HG03196 (cell line): ENCODE measurements at regions not wholly inside any gene's neighbourhood (a gene's known extent, or its start where the extent isn't known, plus 50 kb on each side); places are given as distances from the start of the nearest gene placed in this dataset.
"Not testable (repeated sequence)": the region's sequence is repeated elsewhere in the genome, so short reads cannot be mapped to it uniquely, and the experiment has no call there.

ENCODE experiments used
- ATAC-seq: cut with Tn5 transposase; IDR thresholded peaks from one replicate; pipeline ENCODE4 v1.9.1; 2021; ENCODE audit not compliant: unreplicated experiment

DNA sequence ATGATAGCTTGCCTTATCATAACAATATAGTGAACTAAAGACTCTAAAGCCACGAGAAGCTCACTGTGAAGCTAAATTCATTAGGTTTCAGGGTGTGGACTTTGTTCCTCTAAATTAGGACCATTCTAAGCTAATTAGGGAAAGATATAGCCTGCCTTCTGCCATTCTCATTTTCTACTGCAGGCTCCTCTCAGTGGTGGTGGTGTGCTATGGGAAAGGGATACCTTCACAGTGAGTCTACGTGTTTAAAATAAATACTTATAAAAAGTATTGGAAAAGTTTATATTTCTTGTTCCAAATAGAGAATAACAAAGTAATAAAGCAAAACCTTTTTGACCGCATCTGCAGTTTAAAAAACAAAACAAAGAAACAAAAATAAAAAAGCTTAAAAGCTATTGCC lies 327.7 kb downstream of the PAPSS1 start:
- no peak for ATAC-seq

- no peak for ATAC-seq
These were observed 328.4 kb downstream of the PAPSS1 start for GRCh38 chr4:107391630-107392028.

DNA sequence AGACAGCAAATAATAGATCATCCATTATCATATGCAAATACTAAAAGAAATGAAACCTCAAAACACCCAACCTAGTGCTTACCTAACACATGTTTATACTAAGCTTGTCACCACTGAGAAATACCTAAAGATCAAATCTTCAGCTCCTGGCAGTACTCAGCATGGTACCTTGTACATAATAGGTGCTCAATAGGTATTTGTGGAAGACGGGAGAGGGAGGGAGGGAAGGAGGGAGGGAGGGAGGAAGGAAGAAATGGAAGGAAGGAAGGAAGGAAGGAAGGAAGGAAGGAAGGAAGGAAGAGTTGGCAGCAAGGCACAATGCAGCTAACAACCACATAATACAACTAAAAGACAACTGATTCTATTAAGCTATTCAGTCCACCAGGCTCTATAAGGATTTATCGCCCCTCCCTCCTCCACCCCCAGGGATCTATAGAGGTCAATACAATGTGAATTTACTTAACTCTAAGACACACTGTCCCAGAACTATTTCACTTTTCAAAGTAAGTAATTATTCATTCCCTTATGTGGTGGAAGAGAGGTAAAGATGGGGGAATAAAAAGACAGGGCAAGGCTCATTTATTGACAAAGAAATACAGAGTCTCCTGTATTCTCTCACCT lies 328.9 kb downstream of the PAPSS1 start:
- no peak for ATAC-seq

DNA sequence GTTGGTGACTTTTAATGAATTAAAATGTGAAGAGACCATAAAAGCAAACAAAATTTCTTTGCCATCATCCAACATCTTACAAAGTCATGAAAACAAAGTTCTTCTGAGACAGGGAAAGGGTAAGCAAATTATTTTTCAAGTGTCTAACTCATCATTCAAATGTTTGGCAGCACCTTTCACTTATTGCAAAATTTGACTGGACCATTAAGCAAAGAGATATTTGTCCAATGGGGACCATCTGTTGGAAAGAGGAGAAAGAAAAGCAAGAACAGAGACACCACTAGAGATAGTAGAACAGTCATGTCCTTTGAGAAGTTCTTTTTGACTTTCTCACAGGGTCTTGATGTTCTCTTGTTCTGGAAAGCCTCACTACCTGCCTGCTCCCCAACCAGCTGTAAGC lies 330.1 kb downstream of the PAPSS1 start:
- ATAC-seq: no peak

GRCh38 chr4:107388736-107389274 lies 331.2 kb downstream of the PAPSS1 start:
- ATAC-seq: no peak

DNA sequence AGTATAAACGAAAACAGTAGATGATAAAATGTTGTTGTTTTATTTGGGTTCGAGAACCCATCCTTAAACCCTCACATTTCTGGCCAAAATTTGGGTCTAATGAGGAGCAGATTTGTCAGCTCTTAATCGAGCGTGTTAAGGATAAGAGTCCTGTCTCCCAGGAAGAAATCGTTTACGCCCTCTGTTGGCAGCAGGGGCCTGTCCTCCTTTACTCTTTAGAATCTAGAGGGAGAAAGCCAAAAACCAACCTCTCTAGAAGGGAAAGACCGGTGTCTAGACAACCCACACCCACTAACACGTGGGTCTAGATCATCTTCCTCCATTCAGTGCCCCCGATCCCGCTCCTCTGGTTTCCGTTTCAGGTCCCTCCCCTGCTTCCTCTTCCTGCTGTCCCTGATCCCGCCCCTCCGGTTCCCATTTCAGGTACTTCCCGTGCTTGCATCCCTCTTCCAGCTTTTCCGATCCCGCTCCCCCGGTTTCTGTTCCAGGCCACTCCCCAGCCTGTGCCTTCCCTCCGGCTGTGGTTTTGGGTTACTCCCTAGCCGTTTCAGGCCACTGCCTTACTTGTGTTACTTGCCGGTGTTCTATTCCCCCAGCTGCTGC lies 339.1 kb downstream of the PAPSS1 start:
- ATAC-seq: no peak

DNA sequence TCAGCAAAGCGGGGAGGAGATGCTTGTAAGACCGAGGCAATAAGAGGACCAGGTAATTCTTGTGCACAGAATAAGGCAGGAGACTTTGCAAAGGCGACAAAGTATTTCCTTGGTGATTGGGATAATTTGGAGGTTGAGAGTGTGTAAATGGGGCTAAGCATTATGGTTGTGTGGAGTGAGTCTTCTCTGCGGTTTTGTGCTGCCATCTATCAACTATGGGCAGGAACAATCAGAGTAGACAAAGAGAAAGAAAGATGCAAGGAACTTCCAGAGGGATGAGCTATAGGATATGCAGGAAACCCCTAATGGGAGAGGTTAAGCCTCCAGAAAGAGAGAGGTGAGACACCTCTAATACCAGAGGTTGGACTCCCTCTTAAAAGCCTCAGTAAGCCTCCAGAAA lies 339.8 kb downstream of the PAPSS1 start:
- ATAC-seq: no peak

- no peak for ATAC-seq
These were observed 340.8 kb downstream of the PAPSS1 start for GRCh38 chr4:107379054-107379869.

GRCh38 chr4:107376293-107376692 lies 340.2 kb upstream of the DKK2 start:
- ATAC-seq: no peak

DNA sequence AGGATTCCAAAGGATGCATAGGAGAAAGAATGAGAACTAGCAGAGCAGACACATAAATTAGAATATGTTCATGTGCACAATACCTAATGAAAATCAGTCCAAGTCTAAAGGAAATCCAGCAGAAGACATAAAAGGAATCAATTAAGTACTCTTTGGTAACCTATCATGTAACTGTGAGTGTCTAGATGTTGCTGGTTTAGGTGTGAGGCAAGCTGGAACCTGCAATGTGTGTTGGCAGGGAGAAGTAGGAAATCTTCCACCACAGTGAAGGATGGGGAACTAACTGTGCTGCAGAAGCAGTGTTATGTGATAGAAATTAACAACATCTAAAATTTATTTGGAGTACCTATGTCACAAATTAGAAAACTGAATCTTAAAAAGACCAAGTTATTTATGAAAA lies 330.8 kb upstream of the DKK2 start:
- no peak for ATAC-seq

- no peak for ATAC-seq
These were observed 330.1 kb upstream of the DKK2 start for GRCh38 chr4:107366016-107366735.

DNA sequence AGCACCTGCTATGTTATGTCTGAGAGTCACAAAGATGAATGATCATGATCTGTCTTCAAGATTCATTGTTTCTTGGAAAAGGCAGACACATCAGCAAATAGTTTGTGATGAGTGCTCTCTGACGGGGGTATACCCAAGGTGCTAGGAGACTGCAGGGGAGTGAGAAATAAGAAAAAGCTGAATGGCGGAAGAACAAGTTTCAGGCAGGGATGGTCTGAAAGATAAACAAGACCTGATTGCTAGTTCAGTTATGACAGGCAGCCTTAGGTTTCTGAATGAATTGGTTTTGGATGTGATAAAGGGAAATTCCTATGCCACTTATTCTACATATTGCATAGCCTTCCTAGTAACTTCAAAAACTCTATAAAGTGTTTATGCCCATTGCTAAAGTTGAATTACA lies 327.0 kb upstream of the DKK2 start:
- ATAC-seq: no peak

- no peak for ATAC-seq
These were observed 323.1 kb upstream of the DKK2 start for GRCh38 chr4:107359208-107359607.

DNA sequence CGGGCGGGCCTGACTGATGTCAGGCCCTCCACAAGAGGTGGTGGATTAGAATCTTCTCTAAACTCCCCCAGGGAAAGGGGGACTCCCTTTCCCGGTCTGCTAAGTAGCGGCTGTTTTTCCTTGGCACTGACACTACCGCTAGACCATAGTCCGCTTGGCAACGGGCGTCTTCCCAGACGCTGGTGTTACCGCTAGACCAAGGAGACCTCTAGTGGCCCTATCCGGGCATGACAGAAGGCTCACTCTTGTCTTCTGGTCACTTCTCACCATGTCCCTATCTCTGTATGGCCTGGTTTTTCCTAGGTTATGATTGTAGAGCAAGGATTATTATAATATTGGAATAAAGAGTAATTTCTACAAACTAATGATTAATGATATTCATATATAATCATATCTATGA lies 318.2 kb upstream of the DKK2 start:
- not testable (repeated sequence) for ATAC-seq

GRCh38 chr4:107351196-107351595 lies 315.1 kb upstream of the DKK2 start:
- no peak for ATAC-seq

- no peak for ATAC-seq
These were observed 313.6 kb upstream of the DKK2 start for GRCh38 chr4:107349732-107350131.

DNA sequence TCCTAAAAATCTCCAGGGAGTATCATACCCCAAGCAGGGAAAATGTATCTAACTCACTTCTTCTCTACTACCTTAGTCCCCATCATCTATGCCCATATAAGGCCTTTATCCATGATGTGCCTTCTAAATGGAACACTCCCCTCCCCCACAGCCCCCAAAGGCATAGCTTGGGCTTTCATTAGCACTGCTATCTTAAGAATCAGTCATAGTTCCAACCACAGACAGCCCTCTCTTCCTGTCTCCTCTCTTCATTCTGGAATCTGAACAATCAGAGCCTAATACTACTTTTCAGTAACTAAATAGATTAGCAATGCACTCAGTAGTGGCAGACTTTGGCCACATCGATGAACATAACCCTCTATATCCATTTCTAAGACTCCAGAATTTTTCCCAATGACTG lies 313.2 kb upstream of the DKK2 start:
- no peak for ATAC-seq

- no peak for ATAC-seq
These were observed 312.3 kb upstream of the DKK2 start for GRCh38 chr4:107348188-107349050.

DNA sequence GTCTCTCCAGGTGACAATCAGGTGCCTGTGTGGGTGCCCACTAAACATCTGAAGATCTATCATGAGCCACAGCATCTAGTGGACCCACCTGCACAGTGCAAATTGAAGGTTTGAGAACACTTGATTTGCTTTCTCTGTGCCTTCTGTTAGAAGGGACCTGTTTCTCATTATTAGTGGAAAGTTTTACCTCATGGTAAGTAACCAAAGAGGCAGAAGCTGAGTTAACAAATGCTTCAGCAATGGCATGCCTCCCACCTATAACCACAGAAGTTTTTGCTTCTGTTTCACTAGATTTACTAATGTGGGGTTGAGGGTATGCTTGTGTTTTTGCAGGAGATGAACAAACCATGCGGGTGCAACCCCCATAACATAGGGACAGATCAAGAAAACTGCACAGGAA lies 297.4 kb upstream of the DKK2 start:
- ATAC-seq: no peak

- ATAC-seq: not testable (repeated sequence)
These were observed 296.5 kb upstream of the DKK2 start for GRCh38 chr4:107332656-107333055.
